ENCODE measurements at regions not wholly inside any gene's neighbourhood (a gene's known extent, or its start where the extent isn't known, plus 50 kb on each side); places are given as distances from the start of the nearest gene placed in this dataset.
"Not testable (repeated sequence)": the region's sequence is repeated elsewhere in the genome, so short reads cannot be mapped to it uniquely, and the experiment has no call there.

DNA sequence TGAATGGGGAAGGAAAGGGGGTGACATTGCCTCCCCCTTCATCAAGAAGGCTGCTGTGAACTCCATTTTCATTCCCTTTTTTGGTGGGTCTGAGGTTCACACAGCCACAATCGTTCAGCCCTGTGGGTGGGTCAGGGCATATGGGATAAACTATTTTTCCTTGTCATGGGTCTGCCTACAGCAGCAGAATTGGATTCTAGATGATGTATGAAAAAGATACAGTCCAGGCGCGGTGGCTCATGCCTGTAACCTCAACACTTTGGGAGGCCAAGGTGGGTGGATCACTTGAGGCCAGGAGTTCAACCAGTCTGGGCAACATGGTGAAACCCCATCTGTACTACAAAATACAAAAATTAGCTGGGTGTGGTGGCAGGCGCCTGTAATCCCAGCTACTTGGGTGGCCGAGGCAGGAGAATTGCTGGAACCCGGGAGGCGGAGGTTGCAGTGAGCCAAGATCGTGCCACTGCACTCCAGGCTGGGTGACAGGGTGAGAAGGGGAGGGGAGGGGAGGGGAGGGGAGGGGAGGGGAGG, 199.3 kb downstream of the MATN1 start:
- H3K9ac ChIP-seq (ENCODE audit: low read depth in 1 of 2, low read length in 2 of 2); H3K27ac ChIP-seq (ENCODE audit: low read depth in 2 of 2, low read length in 2 of 2); H3K4me1 ChIP-seq (ENCODE audit: control insufficient read depth in 2 of 2, insufficient read depth in 2 of 2, low read length in 2 of 2); H3K36me3 ChIP-seq (ENCODE audit: control insufficient read depth in 2 of 2, insufficient read depth in 2 of 2, low read length in 2 of 2); H3K9me3 ChIP-seq (ENCODE audit: control insufficient read depth in 2 of 2, low read length in 2 of 2); H3K4me3 ChIP-seq (ENCODE audit: low read length in 2 of 2); H3K27me3 ChIP-seq (ENCODE audit: control insufficient read depth in 2 of 2, insufficient read depth in 2 of 2, low read length in 2 of 2): not testable (repeated sequence)

DNA sequence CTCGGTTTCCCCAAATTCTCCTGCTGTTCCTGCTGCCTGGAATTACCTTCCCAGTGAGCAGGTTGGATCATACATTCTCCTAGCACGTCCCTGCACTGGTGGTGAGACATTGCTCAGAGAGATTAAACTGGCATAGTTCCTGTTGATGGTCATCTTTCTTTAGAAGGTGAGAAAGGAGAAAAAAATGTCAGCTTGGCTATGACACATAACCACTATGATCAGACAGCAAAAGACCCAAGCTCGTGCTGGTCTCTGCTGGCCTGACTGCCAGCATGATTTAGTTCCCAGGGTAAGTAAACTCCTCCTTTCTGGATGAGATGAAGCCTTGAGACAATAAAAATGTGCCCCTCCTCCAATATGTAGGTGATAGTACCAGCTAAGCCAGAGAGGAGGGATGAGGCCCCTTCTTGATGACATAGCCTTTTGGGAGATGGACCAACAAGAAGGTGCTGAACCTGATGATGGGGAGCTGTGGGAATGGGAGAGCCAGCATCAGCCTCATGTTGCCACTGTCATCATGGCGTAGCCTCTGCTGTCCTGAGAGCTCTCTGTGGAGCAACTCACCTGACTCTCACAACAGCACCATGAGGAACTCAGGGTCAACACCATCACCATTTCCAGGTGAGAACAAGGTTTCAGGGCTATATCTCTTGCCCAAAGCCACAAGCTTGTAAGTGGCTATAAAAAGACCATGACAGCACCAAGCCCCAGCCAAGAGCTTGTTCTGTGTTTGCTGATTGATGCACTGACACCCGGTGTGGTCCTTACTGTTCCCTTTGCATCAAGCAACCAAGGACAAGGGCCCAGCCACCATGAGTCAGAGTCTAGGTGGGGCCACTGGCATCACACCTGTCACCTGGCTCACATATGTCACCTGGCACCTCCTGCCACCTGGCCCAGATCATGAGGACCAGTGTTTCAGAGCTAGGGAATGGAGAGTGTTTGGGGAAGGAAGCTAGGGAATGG, 200.0 kb downstream of the MATN1 start:
- no peak overlapping the region for H3K27ac ChIP-seq (ENCODE audit: low read depth in 2 of 2, low read length in 2 of 2)
- H3K27me3 ChIP-seq (ENCODE audit: control insufficient read depth in 2 of 2, insufficient read depth in 2 of 2, low read length in 2 of 2) = peaks cover 2 to 6% of the 10 kb centered on the region in 2 donors
- H3K9ac ChIP-seq (ENCODE audit: low read depth in 1 of 2, low read length in 2 of 2) = no peak overlapping the region
- H3K36me3 ChIP-seq (ENCODE audit: control insufficient read depth in 2 of 2, insufficient read depth in 2 of 2, low read length in 2 of 2) = no peaks in the 10 kb centered on the region
- no peaks in the 10 kb centered on the region for H3K4me1 ChIP-seq (ENCODE audit: control insufficient read depth in 2 of 2, insufficient read depth in 2 of 2, low read length in 2 of 2)
- H3K9me3 ChIP-seq (ENCODE audit: control insufficient read depth in 2 of 2, low read length in 2 of 2) = no peaks in the 10 kb centered on the region
- no peak overlapping the region for H3K4me3 ChIP-seq (ENCODE audit: low read length in 2 of 2)

DNA sequence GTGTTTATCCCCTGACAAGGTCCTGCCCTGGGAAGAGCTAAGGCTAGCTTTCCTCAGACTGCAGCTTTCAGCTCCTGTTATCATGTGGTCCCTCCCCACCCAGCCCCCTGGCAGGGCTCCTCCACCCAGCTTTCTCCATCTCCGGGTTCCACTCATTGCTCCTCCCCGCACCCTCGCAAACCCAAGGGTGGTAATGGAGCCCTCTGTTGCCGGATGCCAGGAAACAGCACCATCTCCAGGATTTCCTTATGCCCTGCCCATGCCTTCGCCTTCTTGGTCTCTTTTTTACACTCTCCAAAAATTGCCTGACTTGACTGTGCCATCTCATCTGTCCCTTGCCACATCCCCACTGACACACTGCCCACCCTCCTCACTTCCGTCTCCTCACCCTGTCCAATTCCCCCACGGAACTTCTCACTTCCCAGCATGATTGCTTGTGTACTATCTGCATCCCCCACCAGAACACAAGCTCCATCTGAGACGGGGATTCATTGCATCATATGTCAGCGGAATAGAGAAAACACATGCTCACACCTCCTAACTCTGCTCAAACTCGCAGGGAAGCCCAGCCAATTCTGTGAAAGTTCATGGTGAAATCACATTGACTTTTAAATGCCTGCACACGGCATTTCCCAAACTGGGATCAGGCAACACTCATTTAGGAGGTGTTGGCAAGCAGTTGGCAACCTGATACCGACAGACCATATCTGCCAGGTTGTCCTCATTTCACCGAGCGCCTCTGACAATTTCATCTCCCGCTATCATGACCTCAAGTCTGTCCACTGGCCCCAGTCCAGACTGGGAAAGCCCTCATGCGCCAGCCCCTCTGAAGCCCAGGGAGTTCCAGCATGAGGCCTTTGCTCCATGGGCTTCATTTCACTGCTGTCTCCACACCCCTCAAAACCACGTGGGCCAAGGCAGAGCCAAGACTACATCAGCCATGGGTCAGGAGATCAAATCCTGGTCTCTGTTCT, 201.1 kb downstream of the MATN1 start:
- H3K9ac ChIP-seq (ENCODE audit: low read depth in 1 of 2, low read length in 2 of 2) = no peak overlapping the region
- H3K4me3 ChIP-seq (ENCODE audit: low read length in 2 of 2) = no peak overlapping the region
- no peaks in the 10 kb centered on the region for H3K4me1 ChIP-seq (ENCODE audit: control insufficient read depth in 2 of 2, insufficient read depth in 2 of 2, low read length in 2 of 2)
- peaks cover 2 to 6% of the 10 kb centered on the region in 2 donors for H3K27me3 ChIP-seq (ENCODE audit: control insufficient read depth in 2 of 2, insufficient read depth in 2 of 2, low read length in 2 of 2)
- no peaks in the 10 kb centered on the region for H3K36me3 ChIP-seq (ENCODE audit: control insufficient read depth in 2 of 2, insufficient read depth in 2 of 2, low read length in 2 of 2)
- H3K27ac ChIP-seq (ENCODE audit: low read depth in 2 of 2, low read length in 2 of 2) = no peak overlapping the region
- H3K9me3 ChIP-seq (ENCODE audit: control insufficient read depth in 2 of 2, low read length in 2 of 2) = no peaks in the 10 kb centered on the region

DNA sequence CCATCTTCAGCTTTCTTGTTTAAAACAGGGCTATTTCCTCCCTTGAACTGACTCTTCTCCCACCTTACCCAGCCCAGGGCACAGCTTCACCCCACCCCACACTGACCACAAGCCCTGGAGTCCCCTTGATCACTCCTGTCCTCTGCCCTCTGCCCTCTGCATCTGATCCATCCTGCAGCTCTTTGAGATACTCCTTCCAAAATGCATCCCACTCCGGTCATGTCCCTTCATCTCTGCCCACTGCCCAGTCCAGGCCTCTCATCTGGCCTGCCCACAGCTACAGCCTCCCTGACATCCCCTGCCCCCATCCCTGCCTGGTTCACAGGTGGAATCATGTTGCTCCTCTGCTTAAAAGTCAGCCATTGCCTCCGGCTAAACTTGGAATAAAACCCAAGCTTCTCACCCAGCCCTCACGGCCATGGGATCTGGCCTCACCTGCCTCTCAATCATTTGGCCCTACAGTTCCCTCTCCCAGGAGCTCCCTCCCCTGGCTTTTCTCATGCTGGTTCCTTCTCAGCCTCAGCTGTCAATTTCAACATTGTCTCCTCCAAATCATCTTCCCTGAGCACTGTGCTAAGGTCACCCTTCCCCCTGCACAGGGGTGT, 202.0 kb downstream of the MATN1 start:
- Histone ChIP-seq H3K27me3 (ENCODE audit: control insufficient read depth in 2 of 2, insufficient read depth in 2 of 2, low read length in 2 of 2) (peaks cover 2 to 3% of the 10 kb centered on the region in 2 donors), H3K9me3 (ENCODE audit: control insufficient read depth in 2 of 2, low read length in 2 of 2) (no peaks in the 10 kb centered on the region), H3K4me3 (ENCODE audit: low read length in 2 of 2) (no peak overlapping the region), H3K27ac (ENCODE audit: low read depth in 2 of 2, low read length in 2 of 2) (no peak overlapping the region), H3K36me3 (ENCODE audit: control insufficient read depth in 2 of 2, insufficient read depth in 2 of 2, low read length in 2 of 2) (no peaks in the 10 kb centered on the region), H3K9ac (ENCODE audit: low read depth in 1 of 2, low read length in 2 of 2) (no peak overlapping the region), H3K4me1 (ENCODE audit: control insufficient read depth in 2 of 2, insufficient read depth in 2 of 2, low read length in 2 of 2) (no peaks in the 10 kb centered on the region)

DNA sequence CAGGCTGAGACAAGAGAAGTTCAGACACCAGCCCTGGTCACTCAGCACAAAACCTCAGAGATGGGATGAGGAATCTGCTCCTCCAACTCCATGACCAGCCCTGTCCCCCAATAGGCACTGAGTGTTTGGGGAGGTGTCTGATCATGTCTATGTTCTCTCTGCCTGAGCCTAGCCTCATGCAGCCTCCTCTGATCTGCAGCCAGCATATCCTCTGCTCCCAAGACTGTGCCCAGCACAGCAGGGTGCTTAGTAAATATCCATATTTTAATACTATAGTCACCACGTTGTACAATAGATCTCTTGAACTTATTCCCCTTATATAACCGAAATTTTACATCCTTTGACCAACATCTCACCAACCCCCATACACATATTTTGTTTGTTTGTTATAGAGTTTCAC, 202.9 kb downstream of the MATN1 start:
- peaks cover 2 to 3% of the 10 kb centered on the region in 2 donors for H3K27me3 ChIP-seq (ENCODE audit: control insufficient read depth in 2 of 2, insufficient read depth in 2 of 2, low read length in 2 of 2)
- no peaks in the 10 kb centered on the region for H3K4me1 ChIP-seq (ENCODE audit: control insufficient read depth in 2 of 2, insufficient read depth in 2 of 2, low read length in 2 of 2)
- H3K36me3 ChIP-seq (ENCODE audit: control insufficient read depth in 2 of 2, insufficient read depth in 2 of 2, low read length in 2 of 2) = no peaks in the 10 kb centered on the region
- H3K27ac ChIP-seq (ENCODE audit: low read depth in 2 of 2, low read length in 2 of 2) = no peak overlapping the region
- no peak overlapping the region for H3K4me3 ChIP-seq (ENCODE audit: low read length in 2 of 2)
- no peaks in the 10 kb centered on the region for H3K9me3 ChIP-seq (ENCODE audit: control insufficient read depth in 2 of 2, low read length in 2 of 2)
- no peak overlapping the region for H3K9ac ChIP-seq (ENCODE audit: low read depth in 1 of 2, low read length in 2 of 2)

DNA sequence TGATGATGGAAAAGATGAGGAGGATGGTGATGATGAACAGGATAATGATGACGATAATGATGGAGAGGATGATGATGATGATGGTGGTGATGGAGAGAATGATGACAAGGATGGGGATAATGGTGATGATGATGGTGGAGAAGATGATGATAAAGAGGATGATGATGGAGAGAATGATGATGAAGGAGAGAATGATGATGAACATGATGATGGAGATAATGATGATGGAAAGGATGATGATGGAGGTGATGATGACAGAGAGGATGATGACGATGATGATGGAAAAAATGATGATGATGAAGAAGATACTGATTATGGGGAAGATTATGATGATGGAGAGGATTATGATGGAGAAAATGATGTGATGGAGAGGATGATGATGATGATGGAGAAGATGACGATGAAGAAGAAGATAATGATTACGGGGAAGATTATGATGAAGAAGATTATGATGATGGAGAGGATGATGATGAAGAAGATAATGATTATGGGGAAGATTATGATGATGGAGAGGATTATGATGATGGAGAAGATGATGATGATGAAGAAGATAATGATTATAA, 204.1 kb downstream of the MATN1 start:
- H3K9me3 ChIP-seq (ENCODE audit: control insufficient read depth in 2 of 2, low read length in 2 of 2) = no peaks in the 10 kb centered on the region
- H3K4me3 ChIP-seq (ENCODE audit: low read length in 2 of 2) = no peak overlapping the region
- H3K9ac ChIP-seq (ENCODE audit: low read depth in 1 of 2, low read length in 2 of 2) = no peak overlapping the region
- no peak overlapping the region for H3K27ac ChIP-seq (ENCODE audit: low read depth in 2 of 2, low read length in 2 of 2)
- H3K36me3 ChIP-seq (ENCODE audit: control insufficient read depth in 2 of 2, insufficient read depth in 2 of 2, low read length in 2 of 2) = no peaks in the 10 kb centered on the region
- peaks cover 2 to 3% of the 10 kb centered on the region in 2 donors for H3K27me3 ChIP-seq (ENCODE audit: control insufficient read depth in 2 of 2, insufficient read depth in 2 of 2, low read length in 2 of 2)
- H3K4me1 ChIP-seq (ENCODE audit: control insufficient read depth in 2 of 2, insufficient read depth in 2 of 2, low read length in 2 of 2) = no peaks in the 10 kb centered on the region

DNA sequence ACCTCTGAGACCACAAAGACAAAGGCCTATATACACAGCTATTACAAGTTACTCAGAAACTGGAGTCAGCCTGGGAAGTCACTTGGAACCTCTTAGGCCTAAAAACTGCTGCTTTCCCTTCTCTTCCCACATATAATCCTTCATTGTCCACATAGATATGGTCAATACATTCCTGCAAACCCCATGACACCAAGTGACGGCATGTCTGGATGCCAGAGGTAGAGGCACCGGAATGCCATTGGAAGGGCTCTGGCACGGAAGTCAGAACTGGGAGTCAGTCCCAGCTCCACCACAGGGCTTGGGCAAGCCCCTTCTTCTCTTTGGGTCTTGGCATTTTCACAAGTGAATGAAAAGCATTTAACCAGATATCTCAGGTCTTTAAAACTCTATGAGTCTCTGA, 204.7 kb downstream of the MATN1 start:
- no peak overlapping the region for H3K9ac ChIP-seq (ENCODE audit: low read depth in 1 of 2, low read length in 2 of 2)
- no peaks in the 10 kb centered on the region for H3K36me3 ChIP-seq (ENCODE audit: control insufficient read depth in 2 of 2, insufficient read depth in 2 of 2, low read length in 2 of 2)
- no peak overlapping the region for H3K4me3 ChIP-seq (ENCODE audit: low read length in 2 of 2)
- peaks cover 1 to 2% of the 10 kb centered on the region in 2 donors for H3K27me3 ChIP-seq (ENCODE audit: control insufficient read depth in 2 of 2, insufficient read depth in 2 of 2, low read length in 2 of 2)
- H3K9me3 ChIP-seq (ENCODE audit: control insufficient read depth in 2 of 2, low read length in 2 of 2) = no peaks in the 10 kb centered on the region
- H3K4me1 ChIP-seq (ENCODE audit: control insufficient read depth in 2 of 2, insufficient read depth in 2 of 2, low read length in 2 of 2) = no peaks in the 10 kb centered on the region
- H3K27ac ChIP-seq (ENCODE audit: low read depth in 2 of 2, low read length in 2 of 2) = no peak overlapping the region

DNA sequence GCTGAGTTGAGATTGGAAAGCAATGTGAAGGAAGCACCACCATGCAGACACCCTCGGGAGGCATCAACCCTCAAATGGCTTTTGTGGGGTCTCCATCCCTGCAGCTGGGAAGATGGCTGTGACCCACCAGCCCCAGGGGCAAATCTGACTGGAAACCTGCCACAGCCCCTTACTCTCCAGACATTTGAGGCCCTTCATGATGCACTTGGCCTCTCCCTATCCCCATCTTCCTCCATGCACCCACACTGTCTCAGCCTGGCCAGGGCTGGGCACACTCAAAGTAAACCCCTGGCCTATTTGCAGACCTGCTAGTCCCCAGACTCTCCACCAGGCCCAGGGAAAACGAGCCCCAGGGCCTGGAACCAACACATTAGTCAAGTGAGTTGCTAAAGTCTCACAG, 205.2 kb downstream of the MATN1 start:
- Histone ChIP-seq H3K9ac (ENCODE audit: low read depth in 1 of 2, low read length in 2 of 2) (no peak overlapping the region), H3K4me3 (ENCODE audit: low read length in 2 of 2) (no peak overlapping the region), H3K27me3 (ENCODE audit: control insufficient read depth in 2 of 2, insufficient read depth in 2 of 2, low read length in 2 of 2) (peaks cover 0 to 2% of the 10 kb centered on the region in 2 donors), H3K4me1 (ENCODE audit: control insufficient read depth in 2 of 2, insufficient read depth in 2 of 2, low read length in 2 of 2) (no peaks in the 10 kb centered on the region), H3K36me3 (ENCODE audit: control insufficient read depth in 2 of 2, insufficient read depth in 2 of 2, low read length in 2 of 2) (no peaks in the 10 kb centered on the region), H3K27ac (ENCODE audit: low read depth in 2 of 2, low read length in 2 of 2) (no peak overlapping the region), H3K9me3 (ENCODE audit: control insufficient read depth in 2 of 2, low read length in 2 of 2) (no peaks in the 10 kb centered on the region)

DNA sequence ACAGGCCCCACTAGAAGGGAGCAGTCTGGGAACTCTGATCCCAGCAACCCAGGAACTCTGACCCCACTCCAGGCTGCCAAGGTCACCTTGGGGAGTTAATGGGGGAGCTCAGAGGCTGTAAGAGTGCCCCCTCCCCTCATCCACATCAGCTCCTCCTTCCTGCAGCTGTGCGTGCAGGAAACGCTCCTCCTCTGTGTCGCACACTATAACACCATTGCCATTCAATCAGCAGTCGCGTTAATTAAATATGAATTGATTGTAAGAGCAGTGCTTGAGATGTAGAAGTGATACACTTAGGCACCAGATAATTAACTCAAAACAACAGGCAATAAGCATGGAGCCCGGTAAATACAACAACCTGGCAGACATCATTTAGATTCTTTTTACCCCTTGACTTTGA, 205.7 kb downstream of the MATN1 start:
- H3K4me1 ChIP-seq (ENCODE audit: control insufficient read depth in 2 of 2, insufficient read depth in 2 of 2, low read length in 2 of 2); H3K9me3 ChIP-seq (ENCODE audit: control insufficient read depth in 2 of 2, low read length in 2 of 2); H3K9ac ChIP-seq (ENCODE audit: low read depth in 1 of 2, low read length in 2 of 2); H3K36me3 ChIP-seq (ENCODE audit: control insufficient read depth in 2 of 2, insufficient read depth in 2 of 2, low read length in 2 of 2); H3K27ac ChIP-seq (ENCODE audit: low read depth in 2 of 2, low read length in 2 of 2); H3K4me3 ChIP-seq (ENCODE audit: low read length in 2 of 2); H3K27me3 ChIP-seq (ENCODE audit: control insufficient read depth in 2 of 2, insufficient read depth in 2 of 2, low read length in 2 of 2): not testable (repeated sequence)

Measured in mucosa of rectum (tissue), 2 donors.